SJSA1 (cell line): ENCODE measurements at regions not wholly inside any gene's neighbourhood (a gene's known extent, or its start where the extent isn't known, plus 50 kb on each side); places are given as distances from the start of the nearest gene placed in this dataset.
A peak's percentile ranks its signal among the peaks of the same experiment; 100 is the strongest.

Experiments used
- DNase-seq, 2 experiments: peaks; one replicate each; pipeline ENCODE4 v3.0.0-alpha.2; 2015 to 2020; ENCODE audit warnings: low spot score in 2 of 2, low read depth in 1 of 2
- H3K27ac ChIP-seq: fragments of 250-450 bp; sonication (Bioruptor Pico); 2 replicates; pipeline ENCODE4 v1.5.1; 2020; ENCODE audit warnings: mild to moderate bottlenecking, moderate library complexity
- H3K27me3 ChIP-seq: fragments of 250-450 bp; sonication (Bioruptor Pico); replicated peaks from 2 replicates; pipeline ENCODE4 v1.5.1; 2020; ENCODE audit warnings: mild to moderate bottlenecking, moderate library complexity
- H3K36me3 ChIP-seq: fragments of 250-450 bp; sonication (Bioruptor Pico); 2 replicates; pipeline ENCODE4 v1.5.1; 2020; ENCODE audit warnings: mild to moderate bottlenecking
- H3K4me1 ChIP-seq: fragments of 250-450 bp; sonication (Bioruptor Pico); replicated peaks from 2 replicates; pipeline ENCODE4 v1.6.1; 2021; ENCODE audit warnings: mild to moderate bottlenecking
- H3K4me3 ChIP-seq: fragments of 250-450 bp; sonication (Bioruptor Pico); 2 replicates; pipeline ENCODE4 v1.5.1; 2020; ENCODE audit warnings: mild to moderate bottlenecking
- H3K9me3 ChIP-seq: fragments of 250-450 bp; sonication (Bioruptor Pico); replicated peaks from 2 replicates; pipeline ENCODE4 v1.5.1; 2020; ENCODE audit warnings: mild to moderate bottlenecking

DNA sequence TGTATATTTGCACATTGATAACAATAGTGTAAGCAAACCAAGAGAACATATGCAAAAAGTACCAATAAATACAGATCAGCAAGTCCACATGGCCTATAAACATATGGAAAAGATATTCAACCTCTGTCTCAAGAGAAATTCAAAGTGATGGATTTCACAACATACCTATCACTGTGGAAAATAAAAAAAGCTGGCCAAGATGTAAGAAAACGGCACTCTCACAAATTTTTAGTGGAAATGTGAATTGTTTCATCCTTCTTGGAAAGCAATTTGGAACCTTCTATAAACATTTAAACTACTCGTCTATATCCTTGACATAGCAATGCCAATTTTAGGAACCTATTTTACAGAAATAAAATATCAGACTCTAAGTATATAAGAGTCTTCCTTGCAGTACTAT, 559.8 kb downstream of the QKI start:
- no peak for DNase-seq
- H3K9me3 ChIP-seq: no peaks in the 10 kb centered on the region
- H3K4me1 ChIP-seq: no peaks in the 10 kb centered on the region
- no peak overlapping the region for H3K4me3 ChIP-seq
- H3K27ac ChIP-seq: no peak overlapping the region
- no peaks in the 10 kb centered on the region for H3K36me3 ChIP-seq
- no peaks in the 10 kb centered on the region for H3K27me3 ChIP-seq

DNA sequence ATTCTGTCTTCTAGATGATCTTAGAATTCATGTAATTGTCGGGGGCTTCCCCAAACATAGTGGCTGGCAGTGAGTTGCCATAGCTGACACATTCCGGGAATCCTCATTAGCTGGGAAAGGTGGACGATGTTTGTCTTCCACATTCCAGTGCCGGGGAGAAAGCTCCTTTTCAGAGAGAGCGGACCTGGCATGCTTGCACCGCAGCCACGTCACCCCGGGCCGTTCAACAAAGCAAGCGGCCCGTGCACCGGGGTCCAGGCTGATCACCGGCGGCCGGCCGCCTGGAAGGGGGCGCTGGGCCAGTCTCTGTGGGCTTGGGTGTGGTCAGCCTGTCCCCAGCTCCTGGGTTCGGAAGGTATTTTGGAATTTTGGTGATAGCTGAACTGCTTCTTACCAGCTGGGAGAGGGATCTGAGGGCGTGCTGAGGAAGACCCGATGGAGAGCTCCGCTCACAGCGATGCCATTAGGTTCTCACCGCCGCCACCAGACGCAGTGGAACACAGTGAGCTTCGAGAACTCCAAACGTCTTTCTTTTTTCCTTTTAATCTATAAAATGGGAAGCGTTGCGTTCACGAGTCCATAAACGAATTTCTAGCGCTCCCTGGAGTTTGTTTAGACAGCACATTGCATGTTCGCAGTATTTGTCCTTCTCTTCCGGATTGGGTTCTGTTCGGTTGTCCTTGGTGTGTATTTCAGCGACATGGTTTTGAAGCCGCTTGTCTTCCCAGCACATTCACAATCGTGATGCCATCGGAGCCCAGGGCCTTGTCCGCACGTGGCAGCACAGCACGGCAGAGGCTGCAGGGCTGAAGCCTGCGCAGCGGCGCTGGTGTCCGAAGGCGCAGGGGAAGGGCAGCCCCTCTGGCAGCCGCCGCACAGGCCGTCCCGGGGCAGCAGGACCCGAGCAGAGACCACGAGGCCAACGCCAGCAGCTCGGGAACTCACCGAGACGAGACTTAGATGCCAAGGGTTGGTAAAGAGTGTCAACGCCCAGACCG, 557.6 kb downstream of the QKI start:
- Histone ChIP-seq H3K27me3 (no peaks in the 10 kb centered on the region), H3K9me3 (no peaks in the 10 kb centered on the region), H3K4me1 (no peaks in the 10 kb centered on the region), H3K27ac (no peak overlapping the region), H3K4me3 (no peak overlapping the region), H3K36me3 (no peaks in the 10 kb centered on the region)
- no peak for DNase-seq

DNA sequence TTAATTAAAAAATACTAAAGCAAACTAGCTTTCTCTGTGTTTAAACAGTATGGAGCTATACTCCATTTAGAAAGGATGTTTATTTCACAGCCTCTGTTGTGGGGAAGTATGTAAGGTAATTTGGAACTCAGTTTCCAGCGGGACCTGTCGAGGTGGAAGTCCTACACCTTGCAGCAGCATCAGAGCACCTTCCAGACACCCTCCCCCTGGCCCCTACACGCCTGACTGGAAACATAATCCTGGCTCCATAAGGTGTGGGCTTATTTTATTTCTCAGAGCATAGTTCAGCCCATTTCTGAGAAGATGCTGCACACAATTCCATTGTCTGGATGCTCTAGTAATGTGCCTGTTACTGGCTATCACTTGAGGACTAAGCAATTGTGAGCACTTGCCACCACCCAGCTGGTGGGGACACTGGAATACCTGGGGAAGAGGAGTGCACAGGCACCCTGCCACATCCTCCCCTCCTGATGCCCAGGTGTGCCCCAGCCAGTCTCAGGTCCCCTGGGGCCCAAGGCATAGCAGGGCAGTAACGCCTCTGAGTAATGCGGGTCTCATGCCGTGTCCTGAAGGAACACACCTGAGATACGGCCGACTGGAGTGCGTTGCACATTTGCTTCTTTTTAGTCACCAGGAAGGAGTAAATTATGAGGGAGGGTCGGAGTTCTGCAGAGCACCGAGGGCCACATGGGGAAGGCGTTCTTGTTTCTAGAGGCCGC, 556.5 kb downstream of the QKI start:
- H3K4me1 ChIP-seq: no peaks in the 10 kb centered on the region
- H3K4me3 ChIP-seq: no peak overlapping the region
- no peaks in the 10 kb centered on the region for H3K9me3 ChIP-seq
- no peak for DNase-seq
- no peaks in the 10 kb centered on the region for H3K36me3 ChIP-seq
- no peak overlapping the region for H3K27ac ChIP-seq
- no peaks in the 10 kb centered on the region for H3K27me3 ChIP-seq

DNA sequence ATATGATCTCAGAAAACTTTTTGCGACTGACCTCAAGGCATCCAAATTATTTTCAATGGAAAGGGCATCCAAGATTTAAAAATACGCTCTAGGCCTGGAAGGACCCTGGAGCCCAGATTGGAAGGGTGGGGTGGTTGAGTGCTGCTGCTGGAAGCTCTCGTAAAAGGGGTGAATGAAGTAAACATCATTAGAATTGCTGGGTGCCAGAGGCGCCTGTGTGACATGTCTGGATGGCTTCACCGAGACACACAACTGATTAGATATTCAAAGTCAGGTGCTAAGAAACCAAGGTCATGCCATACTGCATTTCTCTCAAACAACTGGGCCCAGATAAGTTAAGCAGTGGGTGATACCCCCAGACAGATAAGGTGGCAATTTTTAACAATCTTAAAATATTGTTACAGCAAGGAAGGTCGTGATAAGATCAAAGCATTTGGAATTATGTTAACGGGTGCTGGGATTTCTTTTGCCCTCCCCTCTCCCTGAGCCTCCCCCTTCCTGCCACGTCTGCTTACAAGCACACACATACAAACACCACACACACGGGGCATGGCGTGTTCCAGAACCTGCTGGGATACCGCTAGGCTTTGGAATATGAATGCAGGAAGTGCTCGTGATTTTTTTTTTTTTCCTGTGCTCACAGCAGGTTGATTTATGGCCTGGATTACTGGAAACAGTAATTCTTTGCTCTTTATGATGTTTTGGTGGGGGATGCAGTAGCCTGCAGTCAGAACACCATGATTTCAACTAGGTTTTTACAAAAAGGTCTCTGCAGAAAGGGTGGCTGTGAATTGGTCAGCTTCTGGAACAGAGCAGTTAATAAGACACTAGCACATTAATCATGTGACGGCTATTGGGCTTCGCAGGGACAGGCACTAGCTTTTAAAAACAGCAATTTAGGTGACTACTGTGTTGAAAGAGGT, 551.2 kb downstream of the QKI start:
- Histone ChIP-seq H3K4me1 (no peaks in the 10 kb centered on the region), H3K36me3 (no peaks in the 10 kb centered on the region), H3K9me3 (no peaks in the 10 kb centered on the region), H3K27me3 (no peaks in the 10 kb centered on the region), H3K4me3 (no peak overlapping the region), H3K27ac (no peak overlapping the region)
- DNase-seq: no peak

DNA sequence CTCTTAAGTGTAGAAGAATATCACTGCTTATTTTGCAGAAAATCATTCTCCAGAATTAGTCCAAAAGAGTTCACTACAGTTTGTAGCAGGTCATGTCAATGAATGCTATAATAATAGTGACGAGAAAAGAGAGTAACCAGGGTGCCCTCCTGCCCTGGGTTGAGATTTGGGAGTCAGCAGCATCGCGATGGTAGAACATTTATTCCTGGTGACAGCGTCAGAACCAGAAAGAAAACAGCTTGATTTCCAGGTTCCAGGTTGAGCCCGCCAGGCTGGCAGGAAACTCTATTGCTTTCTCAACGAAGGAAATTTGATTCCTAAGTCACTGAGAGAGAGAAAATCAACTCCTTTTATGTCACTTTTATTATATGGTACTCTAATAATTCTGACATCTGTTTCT, 550.3 kb downstream of the QKI start:
- Histone ChIP-seq H3K9me3 (no peaks in the 10 kb centered on the region), H3K36me3 (no peaks in the 10 kb centered on the region), H3K27me3 (no peaks in the 10 kb centered on the region), H3K27ac (no peak overlapping the region), H3K4me1 (no peaks in the 10 kb centered on the region), H3K4me3 (no peak overlapping the region)
- DNase-seq: no peak

DNA sequence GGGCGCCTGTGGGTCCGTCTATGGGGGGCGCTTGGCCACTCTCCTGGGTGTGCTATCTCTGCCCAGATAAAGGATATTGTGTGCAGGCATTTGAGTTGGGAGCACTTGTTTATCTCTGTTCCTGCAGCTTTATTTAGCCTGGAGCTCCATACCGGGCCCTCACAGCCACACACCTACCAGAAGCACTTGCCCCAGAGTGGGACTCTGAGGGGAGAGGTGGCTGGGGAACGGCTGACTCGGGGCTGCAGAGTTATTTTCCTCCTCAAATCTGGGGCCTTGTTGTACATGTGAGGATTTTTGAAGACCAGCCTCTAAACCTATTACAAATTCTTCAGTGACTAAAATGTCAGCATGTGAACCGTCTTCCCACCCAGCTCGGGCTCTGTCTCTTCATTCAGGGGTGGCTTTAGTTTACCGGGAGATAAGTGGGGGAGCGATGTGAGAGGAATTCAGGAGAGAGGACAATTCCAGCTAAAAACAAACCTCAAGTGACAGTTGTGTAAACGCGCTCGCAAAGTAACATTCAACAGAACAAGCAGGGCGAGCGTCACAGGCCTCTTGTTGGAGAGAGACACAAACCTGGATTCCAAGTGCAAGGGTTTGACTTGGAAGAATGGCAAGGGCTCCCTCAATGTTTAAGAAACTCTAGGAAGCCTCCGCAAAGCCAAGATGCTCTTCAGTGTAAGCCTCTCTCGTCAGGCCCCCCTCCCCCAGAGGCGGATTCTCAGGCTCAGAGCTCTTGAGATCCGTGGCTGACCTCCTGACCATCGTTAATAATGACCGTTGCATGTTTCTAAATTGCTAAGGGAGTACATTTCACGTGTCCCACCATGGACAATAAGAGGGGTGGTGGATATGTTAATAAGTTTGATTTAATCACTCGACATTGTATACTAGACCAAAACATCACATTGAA, 548.9 kb downstream of the QKI start:
- no peaks in the 10 kb centered on the region for H3K36me3 ChIP-seq
- no peak for DNase-seq
- H3K27ac ChIP-seq: no peak overlapping the region
- H3K9me3 ChIP-seq: no peaks in the 10 kb centered on the region
- H3K4me1 ChIP-seq: peaks cover 7% of the 10 kb centered on the region
- H3K4me3 ChIP-seq: no peak overlapping the region
- H3K27me3 ChIP-seq: no peaks in the 10 kb centered on the region

DNA sequence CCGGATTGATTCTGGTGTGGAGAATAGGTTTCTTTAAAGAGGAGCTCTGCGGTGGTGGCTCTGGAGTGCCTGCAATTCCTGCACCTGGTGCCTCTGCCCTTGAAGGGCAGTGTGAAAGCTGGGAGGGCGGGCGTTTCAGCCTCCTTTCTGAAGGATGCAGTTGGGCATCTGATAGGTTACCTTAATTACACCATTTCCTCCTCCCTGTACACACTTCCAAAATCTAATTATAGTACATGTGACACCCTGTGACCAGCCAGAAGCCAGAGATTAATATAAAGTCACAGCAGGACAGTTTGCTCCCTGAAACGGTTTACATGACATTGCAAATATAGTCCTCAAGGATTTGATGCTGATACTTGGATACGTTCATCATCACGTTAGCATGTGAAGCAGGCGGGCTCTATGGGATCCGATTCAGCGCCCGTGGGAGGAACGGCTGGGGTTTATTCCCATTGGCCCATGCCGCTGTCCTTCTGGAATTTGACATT, 548.2 kb downstream of the QKI start:
- H3K36me3 ChIP-seq: no peaks in the 10 kb centered on the region
- no peak for DNase-seq
- peaks cover 15% of the 10 kb centered on the region for H3K4me1 ChIP-seq
- H3K4me3 ChIP-seq: no peak overlapping the region
- no peaks in the 10 kb centered on the region for H3K27me3 ChIP-seq
- no peaks in the 10 kb centered on the region for H3K9me3 ChIP-seq
- H3K27ac ChIP-seq: no peak overlapping the region

DNA sequence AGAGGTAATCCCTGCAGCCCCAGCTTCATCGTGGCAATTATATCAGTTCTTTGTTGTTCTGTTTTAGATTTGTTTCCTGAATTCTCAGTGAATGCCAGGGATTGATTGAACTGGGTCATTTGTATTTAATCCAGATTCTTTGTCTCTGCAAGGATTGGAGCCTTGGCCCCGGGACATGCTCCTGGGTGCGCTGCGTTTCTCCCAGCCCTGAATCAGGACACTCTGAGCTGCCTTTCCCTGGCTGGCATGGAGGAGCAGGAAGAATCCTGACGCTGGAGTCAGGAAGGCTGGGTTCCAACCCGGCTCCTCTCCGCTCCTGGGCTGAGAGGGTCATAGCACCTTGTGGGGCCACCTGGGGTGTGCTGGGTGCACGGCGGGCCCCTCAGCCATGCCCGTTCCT, 545.6 kb downstream of the QKI start:
- H3K4me1 ChIP-seq: peaks cover 27% of the 10 kb centered on the region
- DNase-seq: no peak
- H3K9me3 ChIP-seq: no peaks in the 10 kb centered on the region
- H3K36me3 ChIP-seq: no peaks in the 10 kb centered on the region
- H3K27me3 ChIP-seq: no peaks in the 10 kb centered on the region
- H3K4me3 ChIP-seq: no peak overlapping the region
- no peak overlapping the region for H3K27ac ChIP-seq

DNA sequence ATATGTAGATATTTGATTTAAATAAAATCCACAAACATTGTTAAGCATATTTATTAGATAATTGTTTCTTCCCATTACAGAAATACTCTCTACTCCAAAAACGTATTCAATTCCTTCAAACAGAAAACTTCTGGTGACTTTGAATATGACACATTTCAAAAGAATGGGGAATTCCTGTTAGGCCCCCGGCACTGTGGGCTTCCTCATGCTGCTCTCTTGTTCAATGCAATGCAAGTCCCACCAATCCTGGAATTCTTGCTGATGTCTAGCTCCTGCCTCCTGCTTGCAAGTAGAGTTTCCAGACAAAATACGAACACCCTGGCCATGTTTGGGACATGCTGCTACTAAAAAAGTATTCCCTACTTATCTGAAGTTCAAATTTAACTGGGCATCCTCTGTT, 544.1 kb downstream of the QKI start:
- no peaks in the 10 kb centered on the region for H3K36me3 ChIP-seq
- peak overlapping the region; percentile 17; the same call in 1 of the 2 replicates for H3K27ac ChIP-seq
- no peak overlapping the region for H3K4me3 ChIP-seq
- peak; percentile 64 to 70 for DNase-seq
- H3K27me3 ChIP-seq: no peaks in the 10 kb centered on the region
- no peaks in the 10 kb centered on the region for H3K9me3 ChIP-seq
- H3K4me1 ChIP-seq: peaks cover 32% of the 10 kb centered on the region

DNA sequence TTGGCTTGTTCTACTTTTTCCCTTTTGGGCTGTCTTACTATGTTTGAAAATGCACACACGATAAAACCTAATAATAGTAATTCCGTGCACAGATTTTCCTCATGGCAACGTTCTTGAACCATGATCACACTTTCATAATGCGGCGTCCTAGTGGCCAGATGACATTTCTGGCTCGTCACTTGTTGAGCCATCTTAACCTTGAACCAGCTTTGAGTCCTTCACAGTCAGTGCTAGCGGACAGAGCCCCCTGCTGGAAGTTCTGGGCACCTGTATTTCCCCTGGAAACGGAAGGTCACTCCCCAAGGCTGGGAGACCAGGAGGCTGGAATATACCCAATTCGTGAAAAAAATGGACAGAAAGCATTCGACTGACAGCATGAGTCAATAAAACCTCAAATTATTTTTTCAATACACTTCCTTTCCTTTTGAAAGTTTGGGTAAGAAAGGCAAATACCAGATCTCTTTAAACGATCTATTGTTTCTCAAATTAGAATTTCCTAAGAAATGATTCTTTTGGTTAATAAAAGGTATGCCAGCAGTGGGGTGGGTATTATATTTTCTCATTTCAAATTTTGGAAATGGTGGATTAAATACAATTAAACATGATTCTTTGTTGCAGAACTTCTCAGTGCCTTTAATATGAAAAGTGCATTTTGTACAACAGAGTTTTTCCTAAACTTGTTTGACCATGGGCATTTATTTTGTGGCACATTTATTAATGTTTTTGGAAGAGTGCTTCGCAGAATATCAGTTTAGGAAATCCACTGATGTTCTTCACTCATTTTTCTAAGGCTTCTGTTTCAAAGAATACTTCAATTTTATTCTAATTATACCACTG, 542.3 kb downstream of the QKI start:
- H3K9me3 ChIP-seq: no peaks in the 10 kb centered on the region
- peak; percentile 76 to 83 for DNase-seq
- H3K4me1 ChIP-seq: peaks cover 32% of the 10 kb centered on the region
- H3K27ac ChIP-seq: no peak overlapping the region
- H3K4me3 ChIP-seq: no peak overlapping the region
- H3K36me3 ChIP-seq: no peaks in the 10 kb centered on the region
- no peaks in the 10 kb centered on the region for H3K27me3 ChIP-seq

DNA sequence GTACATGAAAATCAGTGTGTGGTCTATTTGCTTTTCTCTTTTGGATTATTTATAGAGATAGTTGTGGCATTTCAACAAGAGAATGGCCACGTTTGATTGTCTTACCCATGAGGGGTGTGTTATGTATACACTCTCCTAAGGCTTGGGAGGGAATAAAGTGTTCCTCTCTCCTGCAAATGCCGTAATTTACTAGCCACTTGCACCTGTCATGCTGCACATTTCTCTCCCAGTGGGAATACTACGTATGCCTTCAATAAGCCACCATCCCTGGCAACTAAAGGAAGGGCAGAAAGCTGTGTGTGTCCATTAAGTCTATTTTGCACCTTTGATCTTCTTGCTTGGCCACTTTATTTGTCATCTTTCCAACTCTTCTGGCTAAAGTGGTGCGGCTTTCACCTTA, 541.2 kb downstream of the QKI start:
- H3K9me3 ChIP-seq: no peaks in the 10 kb centered on the region
- peak overlapping the region; percentile 27; the same call in 1 of the 2 replicates for H3K27ac ChIP-seq
- no peak for DNase-seq
- H3K36me3 ChIP-seq: no peaks in the 10 kb centered on the region
- H3K4me1 ChIP-seq: peaks cover 32% of the 10 kb centered on the region
- no peaks in the 10 kb centered on the region for H3K27me3 ChIP-seq
- no peak overlapping the region for H3K4me3 ChIP-seq

DNA sequence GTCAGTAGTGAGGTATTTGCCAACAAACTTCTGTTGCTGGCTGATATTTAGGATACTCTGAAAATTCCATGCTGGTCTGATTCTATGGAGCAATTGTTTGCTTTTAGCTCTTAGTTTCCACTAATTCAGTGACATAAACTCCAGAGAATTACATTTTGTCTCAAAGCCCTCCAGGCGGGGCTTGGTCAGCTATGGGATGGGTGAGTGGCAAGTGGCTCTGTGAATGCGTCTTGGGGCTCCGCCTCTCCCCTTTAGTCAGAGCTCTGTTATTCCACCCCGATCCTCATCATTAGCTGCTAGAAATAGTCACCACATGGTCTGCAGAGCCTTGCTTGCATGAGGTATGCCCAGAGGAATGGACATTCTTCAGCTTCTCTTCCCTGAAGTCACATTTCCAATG, 540.6 kb downstream of the QKI start:
- Histone ChIP-seq H3K27me3 (no peaks in the 10 kb centered on the region), H3K4me1 (peaks cover 32% of the 10 kb centered on the region), H3K36me3 (no peaks in the 10 kb centered on the region), H3K27ac (peak overlapping the region; percentile 27; the same call in 1 of the 2 replicates), H3K4me3 (no peak overlapping the region), H3K9me3 (no peaks in the 10 kb centered on the region)
- peak; percentile 45 to 55 for DNase-seq
